Tibial nerve (tissue), 4 donors: ENCODE measurements at regions not wholly inside any gene's neighbourhood (a gene's known extent, or its start where the extent isn't known, plus 50 kb on each side); places are given as distances from the start of the nearest gene placed in this dataset.

Experiments
- CTCF ChIP-seq, 5 experiments: fragments of 200-600 bp in 3 of 5; fragments of 450-650 bp in 2 of 5; sonication (generic) in 3 of 5; IDR thresholded peaks; one replicate each; pipeline ENCODE4 v1.5.1; 2016 to 2019; ENCODE audit warnings: antibody characterized with exemption in 5 of 5, mild to moderate bottlenecking in 3 of 5, moderate library complexity in 2 of 5
- EP300 ChIP-seq, 2 donors: sonication (generic); formaldehyde crosslinking; IDR thresholded peaks; one replicate each; pipeline ENCODE4 v1.6.1; 2017; ENCODE audit warnings: antibody characterized with exemption in 2 of 2, mild to moderate bottlenecking in 1 of 2
- POLR2A ChIP-seq, 2 donors: fragments of 450-650 bp; IDR thresholded peaks; one replicate each; pipeline ENCODE4 v1.6.1; 2017; ENCODE audit warnings: antibody characterized with exemption in 2 of 2, mild to moderate bottlenecking in 2 of 2, moderate library complexity in 2 of 2

DNA sequence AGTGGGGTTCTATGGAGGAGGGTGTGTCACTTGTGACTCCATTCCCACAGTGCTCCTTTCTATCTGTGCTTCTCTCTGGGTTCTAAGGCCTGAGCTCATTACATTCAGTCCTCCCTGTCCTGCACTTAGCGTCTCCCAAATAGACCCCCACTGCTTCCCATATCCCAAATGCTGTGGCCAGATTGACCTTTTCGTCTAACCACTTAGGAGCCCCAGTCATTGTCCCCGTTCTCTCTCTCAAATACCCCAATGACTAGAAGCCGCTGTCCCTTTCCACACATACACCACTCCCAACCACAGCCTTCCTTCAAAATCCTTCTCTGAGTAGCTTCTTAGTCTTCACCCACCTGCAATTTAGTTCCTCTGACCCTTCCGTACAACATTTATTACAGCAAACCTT, 146.5 kb downstream of the TRIM43 start:
- TF ChIP-seq EP300 (IDR thresholded peaks at IDR 0.05) = no peak
- TF ChIP-seq CTCF (IDR thresholded peaks at IDR 0.05) = no peak
- no peak for TF ChIP-seq POLR2A (IDR thresholded peaks at IDR 0.05)
